GM21529 (cell line): ENCODE measurements at regions not wholly inside any gene's neighbourhood (a gene's known extent, or its start where the extent isn't known, plus 50 kb on each side); places are given as distances from the start of the nearest gene placed in this dataset.
"Not testable (repeated sequence)": the region's sequence is repeated elsewhere in the genome, so short reads cannot be mapped to it uniquely, and the experiment has no call there.

Source experiments
- ATAC-seq: cut with Tn5 transposase; IDR thresholded peaks from one replicate; pipeline ENCODE4 v1.9.1; 2021; ENCODE audit not compliant: unreplicated experiment

DNA sequence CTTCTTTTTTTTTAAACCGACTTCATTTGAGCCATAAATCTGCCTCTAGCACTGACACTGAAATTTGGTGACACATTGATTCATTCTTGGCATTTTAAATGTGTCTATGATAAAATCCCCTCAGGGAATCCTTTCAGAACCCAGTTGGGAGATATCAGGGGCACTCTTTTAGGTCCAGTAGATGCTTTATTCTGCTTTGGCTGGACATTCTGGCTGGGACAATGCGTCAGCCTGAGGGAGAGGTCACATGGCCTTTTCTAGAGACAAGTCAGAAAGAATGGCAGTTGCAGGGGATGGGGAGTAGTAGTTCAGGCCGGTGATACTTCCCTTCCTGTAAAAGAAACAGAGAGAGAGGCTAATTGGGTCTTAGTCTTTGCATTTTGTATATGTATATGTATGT, 63.1 kb downstream of the TRIM43 start:
- ATAC-seq: not testable (repeated sequence)

- not testable (repeated sequence) for ATAC-seq
Observed at GRCh38 chr2:95656553-95656952, 64.8 kb downstream of the TRIM43 start.

DNA sequence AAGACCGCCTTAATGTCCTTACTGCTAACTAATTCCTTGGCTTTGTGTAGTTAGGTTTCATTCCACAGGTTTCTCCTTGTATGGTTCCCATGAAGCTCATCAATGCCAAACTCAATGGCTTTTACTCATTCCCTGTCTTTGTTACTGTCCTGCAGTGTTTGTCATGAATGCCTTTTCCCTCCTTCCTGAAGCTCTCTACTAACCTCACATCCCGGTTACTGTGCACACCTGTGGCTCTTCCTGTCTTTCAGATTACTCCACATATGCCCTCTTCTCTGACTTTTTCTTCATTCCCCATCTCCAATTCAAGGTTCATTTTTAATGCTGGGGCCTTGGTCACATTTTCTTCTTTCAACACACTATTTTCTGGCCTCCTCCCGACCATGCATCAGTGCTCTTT, 66.1 kb downstream of the TRIM43 start:
- ATAC-seq: not testable (repeated sequence)

DNA sequence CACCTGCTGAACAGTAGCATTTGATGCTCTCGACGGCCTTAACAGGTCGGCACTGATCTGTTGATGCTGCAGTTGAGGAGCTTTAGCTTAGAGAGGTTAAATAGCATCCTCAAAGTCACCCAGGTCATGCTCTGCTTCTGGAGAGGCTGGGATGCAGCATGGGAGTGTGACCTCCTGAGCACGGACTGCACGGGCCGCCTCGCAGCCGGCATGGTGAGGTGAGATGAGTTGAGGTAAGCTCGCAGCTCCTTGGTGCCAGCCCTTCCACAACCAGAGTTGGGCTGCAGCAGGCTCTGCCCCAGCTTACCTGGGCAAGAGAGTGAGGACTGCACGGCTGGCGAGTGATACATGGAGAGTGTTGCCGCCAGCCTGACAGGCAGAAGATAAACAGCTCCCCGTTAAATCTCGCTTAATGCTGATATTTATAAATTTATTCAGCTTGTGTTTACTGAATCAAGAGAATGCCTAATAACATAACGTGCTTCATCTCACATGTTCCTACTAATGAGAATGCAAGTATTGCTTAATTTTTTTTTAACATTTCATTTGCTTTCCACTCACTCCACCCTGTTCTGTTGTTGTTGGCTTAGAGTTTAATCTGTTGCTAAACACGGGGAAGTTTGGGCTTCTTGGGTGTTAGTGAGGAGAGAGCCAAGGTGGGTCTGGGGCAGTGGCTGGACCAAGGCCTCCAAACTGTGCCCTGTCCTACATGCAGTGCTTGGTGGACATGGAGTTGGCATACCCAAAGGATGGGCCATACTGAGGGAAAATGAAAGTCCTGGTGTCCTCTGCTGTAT, 69.2 kb downstream of the TRIM43 start:
- not testable (repeated sequence) for ATAC-seq

GRCh38 chr2:95663471-95664441, 72.0 kb downstream of the TRIM43 start:
- not testable (repeated sequence) for ATAC-seq

GRCh38 chr2:95666636-95667035, 74.8 kb downstream of the TRIM43 start:
- ATAC-seq: not testable (repeated sequence)

GRCh38 chr2:95667480-95667879, 75.7 kb downstream of the TRIM43 start:
- no peak for ATAC-seq

- not testable (repeated sequence) for ATAC-seq
Observed at GRCh38 chr2:95668934-95669333, 77.1 kb downstream of the TRIM43 start.

GRCh38 chr2:95669441-95669991, 77.7 kb downstream of the TRIM43 start:
- ATAC-seq: no peak

GRCh38 chr2:95670167-95670566, 78.4 kb downstream of the TRIM43 start:
- no peak for ATAC-seq

GRCh38 chr2:95670686-95671085, 78.9 kb downstream of the TRIM43 start:
- ATAC-seq: no peak

DNA sequence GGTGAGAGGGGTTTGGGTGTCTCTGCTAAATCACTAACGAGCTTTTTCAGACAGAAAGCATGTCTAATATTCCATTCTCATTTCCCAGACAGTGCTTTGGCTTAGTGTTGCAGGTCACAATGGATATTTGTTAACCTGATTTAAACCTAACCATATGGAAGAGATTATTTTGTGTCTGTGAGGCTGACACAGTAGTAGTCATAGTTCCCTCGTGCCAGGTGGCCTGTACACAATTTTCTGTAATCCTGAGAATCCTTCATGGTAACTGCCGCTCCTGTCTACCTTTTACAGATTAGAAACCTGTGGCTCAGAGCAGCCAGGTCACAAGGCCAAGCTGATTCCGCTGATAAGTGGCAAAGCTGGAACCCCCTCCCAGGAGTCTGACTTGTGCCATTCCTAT, 79.4 kb downstream of the TRIM43 start:
- ATAC-seq: not testable (repeated sequence)

DNA sequence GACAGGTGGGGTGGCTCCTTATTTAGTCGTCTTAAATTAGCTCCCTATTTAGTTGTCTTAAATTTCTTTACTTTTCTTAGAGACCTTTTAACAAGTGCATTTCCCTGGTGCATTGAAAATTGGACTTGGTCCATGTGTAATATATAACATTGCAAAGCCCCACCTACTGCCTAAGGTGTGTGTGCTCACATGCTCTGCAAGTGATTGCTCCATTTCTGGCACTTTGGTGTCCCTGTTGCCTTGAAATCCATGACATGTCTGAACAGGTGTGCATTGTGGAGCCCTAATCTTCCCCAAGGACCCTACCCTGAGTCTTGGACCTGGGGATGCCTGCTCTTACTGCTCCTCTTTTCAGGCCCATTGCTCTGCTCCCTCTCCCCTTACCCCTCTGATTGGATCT, 80.2 kb downstream of the TRIM43 start:
- not testable (repeated sequence) for ATAC-seq

DNA sequence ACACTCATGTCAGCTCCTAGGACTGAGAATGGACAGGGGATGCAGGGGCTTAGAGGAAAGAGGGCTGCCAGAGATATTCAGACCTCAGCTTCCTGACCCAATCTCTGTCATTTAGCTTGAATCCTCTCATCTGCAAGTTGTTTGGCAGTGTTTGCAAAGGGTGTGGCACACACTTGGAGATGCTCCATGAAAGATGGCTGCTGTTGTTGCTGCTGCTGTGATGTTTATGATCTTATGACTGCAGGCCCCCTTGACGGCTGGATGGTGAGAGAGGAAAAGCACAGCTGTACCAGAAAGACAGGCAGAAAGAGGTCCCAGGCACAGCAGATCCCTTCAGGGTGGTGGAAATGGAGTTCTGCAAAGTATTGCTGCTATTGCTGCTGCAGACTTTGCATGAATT, 80.7 kb downstream of the TRIM43 start:
- ATAC-seq: not testable (repeated sequence)

DNA sequence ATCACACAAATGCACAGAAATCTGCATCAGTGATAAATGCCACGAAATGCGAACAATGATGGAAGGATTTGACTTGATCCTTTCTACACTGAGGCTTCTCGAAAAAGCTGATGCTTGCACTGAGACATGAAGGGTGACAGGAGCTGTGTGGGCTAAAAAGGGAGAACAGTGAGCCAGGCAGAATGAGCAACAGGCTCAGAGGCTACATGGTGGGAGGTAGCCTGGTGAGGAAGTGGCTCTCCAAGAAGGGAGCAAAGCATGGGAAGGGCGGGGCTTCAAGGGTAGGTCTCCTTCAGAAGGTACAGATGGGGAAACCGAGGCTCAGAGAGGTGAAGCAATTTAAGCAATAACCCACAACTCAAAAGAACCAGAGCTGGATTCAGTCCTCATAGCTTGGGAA, 82.4 kb downstream of the TRIM43 start:
- ATAC-seq: no peak

DNA sequence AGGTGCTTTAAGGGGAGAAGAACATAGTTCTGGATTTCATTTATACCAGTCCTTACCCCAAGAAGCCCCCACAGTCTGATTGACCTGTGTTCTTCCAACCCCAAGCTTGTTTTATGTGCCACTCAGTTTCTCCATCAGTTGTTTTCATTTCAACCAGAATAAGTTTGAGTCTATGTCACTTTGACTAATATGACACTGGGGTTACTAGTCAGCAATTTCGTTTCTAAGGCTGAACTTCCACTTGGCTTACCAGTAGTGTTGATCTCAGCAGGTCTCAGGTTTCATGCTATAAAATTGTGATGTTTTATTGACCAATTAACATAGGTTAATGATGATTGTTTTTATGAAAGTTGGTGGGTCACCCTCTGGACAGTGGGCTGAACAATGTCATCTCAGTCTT, 84.8 kb downstream of the TRIM43 start:
- not testable (repeated sequence) for ATAC-seq

DNA sequence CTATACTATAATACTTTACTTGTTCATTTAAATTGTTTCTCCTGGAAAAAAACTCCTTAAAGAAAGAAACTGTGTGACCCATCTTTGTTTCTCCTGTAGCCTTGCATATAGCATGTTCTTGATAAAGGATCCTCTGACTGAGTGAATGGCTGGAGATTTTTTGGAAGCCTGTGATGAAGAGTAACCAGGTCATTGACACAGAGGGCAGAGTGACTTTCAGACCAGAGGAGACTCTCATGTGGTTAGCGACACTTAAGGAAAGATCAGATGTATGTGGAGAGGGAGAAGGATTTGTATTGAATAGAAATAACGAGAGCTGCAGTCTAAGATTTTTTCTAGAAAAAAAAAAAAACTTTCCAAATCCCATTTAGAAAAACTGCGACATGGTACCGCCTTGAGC, 85.5 kb downstream of the TRIM43 start:
- no peak for ATAC-seq

GRCh38 chr2:95677833-95678232, 86.0 kb downstream of the TRIM43 start:
- ATAC-seq: not testable (repeated sequence)

GRCh38 chr2:95681158-95681557, 89.4 kb downstream of the TRIM43 start:
- not testable (repeated sequence) for ATAC-seq

GRCh38 chr2:95681589-95682081, 89.8 kb downstream of the TRIM43 start:
- ATAC-seq: not testable (repeated sequence)

- ATAC-seq: not testable (repeated sequence)
Observed at GRCh38 chr2:95682889-95683517, 91.2 kb downstream of the TRIM43 start.
